IPS-NIHi11 (cell line): ENCODE measurements at regions not wholly inside any gene's neighbourhood (a gene's known extent, or its start where the extent isn't known, plus 50 kb on each side); places are given as distances from the start of the nearest gene placed in this dataset.
A peak's percentile ranks its signal among the peaks of the same experiment; 100 is the strongest.

ENCODE experiments used
- DNase-seq: peaks from one replicate; pipeline ENCODE4 v3.0.0; 2012; ENCODE audit warnings: mixed read lengths, low spot score

- DNase-seq, result no peak
Observed at GRCh38 chr2:204183608-204184007, 247.0 kb downstream of the ICOS start.

GRCh38 chr2:204184226-204184625 is 247.7 kb downstream of the ICOS start:
- no peak for DNase-seq

GRCh38 chr2:204187229-204188083 is 250.9 kb downstream of the ICOS start:
- no peak for DNase-seq

- no peak for DNase-seq
Observed at GRCh38 chr2:204191574-204191973, 255.0 kb downstream of the ICOS start.

- DNase-seq, result no peak
Observed at GRCh38 chr2:204195498-204195897, 258.9 kb downstream of the ICOS start.

- DNase-seq, result no peak
Observed at GRCh38 chr2:204197336-204198005, 260.9 kb downstream of the ICOS start.

GRCh38 chr2:204199357-204199756 is 262.8 kb downstream of the ICOS start:
- DNase-seq, result no peak

GRCh38 chr2:204201507-204201906 is 264.9 kb downstream of the ICOS start:
- DNase-seq, result no peak

GRCh38 chr2:204202253-204202652 is 265.7 kb downstream of the ICOS start:
- no peak for DNase-seq

GRCh38 chr2:204203704-204204103 is 267.1 kb downstream of the ICOS start:
- no peak for DNase-seq

GRCh38 chr2:204205082-204205481 is 268.5 kb downstream of the ICOS start:
- no peak for DNase-seq

GRCh38 chr2:204205538-204205937 is 269.0 kb downstream of the ICOS start:
- peak; percentile 58 for DNase-seq

GRCh38 chr2:204207866-204208265 is 271.3 kb downstream of the ICOS start:
- no peak for DNase-seq

- no peak for DNase-seq
Observed at GRCh38 chr2:204213588-204213987, 277.0 kb downstream of the ICOS start.

GRCh38 chr2:204218040-204218439 is 281.5 kb downstream of the ICOS start:
- DNase-seq, result no peak

GRCh38 chr2:204219196-204219595 is 282.6 kb downstream of the ICOS start:
- no peak for DNase-seq

GRCh38 chr2:204220896-204221295 is 284.3 kb downstream of the ICOS start:
- DNase-seq, result no peak

GRCh38 chr2:204223046-204223445 is 286.5 kb downstream of the ICOS start:
- no peak for DNase-seq

- DNase-seq, result no peak
Observed at GRCh38 chr2:204223544-204223943, 287.0 kb downstream of the ICOS start.

GRCh38 chr2:204225671-204226073 is 289.1 kb downstream of the ICOS start:
- DNase-seq, result no peak

- no peak for DNase-seq
Observed at GRCh38 chr2:204226305-204226880, 289.8 kb downstream of the ICOS start.

- DNase-seq, result peak; percentile 32
Observed at GRCh38 chr2:204228169-204228886, 291.8 kb downstream of the ICOS start.
